AG04450 (cell line): ENCODE measurements at regions not wholly inside any gene's neighbourhood (a gene's known extent, or its start where the extent isn't known, plus 50 kb on each side); places are given as distances from the start of the nearest gene placed in this dataset.

Experiments used
- CTCF ChIA-PET: fragments of 300-600, 350-600 bp; formaldehyde crosslinking; extraction: SDS; loops from one replicate; lab custom pipeline; 2022; ENCODE audit warnings: antibody characterized with exemption, inconsistent platforms; lab: Charles Lee
- POLR2A ChIA-PET: fragments of 350-600 bp; formaldehyde crosslinking; extraction: SDS; loops from one replicate; lab custom pipeline; 2021; ENCODE audit warnings: antibody characterized with exemption, inconsistent platforms; lab: Yijun Ruan, JAX
- DNase-seq: peaks from one replicate; pipeline ENCODE4 v3.0.0-alpha.2; 2011; ENCODE audit warnings: low read depth, low spot score
- H3K27ac ChIP-seq: one replicate; pipeline ENCODE4 v1.5.1; 2012; ENCODE audit warnings: low read depth, low read length, control low read depth
- H3K27me3 ChIP-seq: one replicate; pipeline ENCODE4 v1.6.0; 2012; ENCODE audit warnings: low read length; ENCODE audit not compliant: control insufficient read depth, insufficient read depth
- H3K4me3 ChIP-seq: 2 replicates; pipeline ENCODE4 v1.5.1; 2011; ENCODE audit warnings: mild to moderate bottlenecking, low read depth, low read length, control low read depth
- H3K9me3 ChIP-seq: 2 replicates; pipeline ENCODE4 v1.5.1; 2012; ENCODE audit warnings: low read length; ENCODE audit not compliant: control insufficient read depth, insufficient read depth
- TF ChIP-seq, protein P1 (sequence below): IDR thresholded peaks from 2 replicates; pipeline ENCODE4 v1.5.1; 2011; ENCODE audit warnings: low read depth, low read length, control low read depth, inconsistent platforms

- H3K9me3 ChIP-seq = no peaks in the 10 kb centered on the region
- POLR2A ChIA-PET = interaction anchor here (1.4 kb wide), 1 partner anchor 20 kb away, joined by 4 read pairs; no protein-coding TSS in a partner anchor
- CTCF ChIA-PET = no interaction called here
- TF ChIP-seq, protein P1, sequence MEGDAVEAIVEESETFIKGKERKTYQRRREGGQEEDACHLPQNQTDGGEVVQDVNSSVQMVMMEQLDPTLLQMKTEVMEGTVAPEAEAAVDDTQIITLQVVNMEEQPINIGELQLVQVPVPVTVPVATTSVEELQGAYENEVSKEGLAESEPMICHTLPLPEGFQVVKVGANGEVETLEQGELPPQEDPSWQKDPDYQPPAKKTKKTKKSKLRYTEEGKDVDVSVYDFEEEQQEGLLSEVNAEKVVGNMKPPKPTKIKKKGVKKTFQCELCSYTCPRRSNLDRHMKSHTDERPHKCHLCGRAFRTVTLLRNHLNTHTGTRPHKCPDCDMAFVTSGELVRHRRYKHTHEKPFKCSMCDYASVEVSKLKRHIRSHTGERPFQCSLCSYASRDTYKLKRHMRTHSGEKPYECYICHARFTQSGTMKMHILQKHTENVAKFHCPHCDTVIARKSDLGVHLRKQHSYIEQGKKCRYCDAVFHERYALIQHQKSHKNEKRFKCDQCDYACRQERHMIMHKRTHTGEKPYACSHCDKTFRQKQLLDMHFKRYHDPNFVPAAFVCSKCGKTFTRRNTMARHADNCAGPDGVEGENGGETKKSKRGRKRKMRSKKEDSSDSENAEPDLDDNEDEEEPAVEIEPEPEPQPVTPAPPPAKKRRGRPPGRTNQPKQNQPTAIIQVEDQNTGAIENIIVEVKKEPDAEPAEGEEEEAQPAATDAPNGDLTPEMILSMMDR = no peak
- no peak overlapping the region for H3K27ac ChIP-seq
- DNase-seq = no peak
- H3K4me3 ChIP-seq = no peak overlapping the region
- no peaks in the 10 kb centered on the region for H3K27me3 ChIP-seq
Observed at GRCh38 chr5:143473481-143473880, 70.0 kb upstream of the NR3C1 start.

DNA sequence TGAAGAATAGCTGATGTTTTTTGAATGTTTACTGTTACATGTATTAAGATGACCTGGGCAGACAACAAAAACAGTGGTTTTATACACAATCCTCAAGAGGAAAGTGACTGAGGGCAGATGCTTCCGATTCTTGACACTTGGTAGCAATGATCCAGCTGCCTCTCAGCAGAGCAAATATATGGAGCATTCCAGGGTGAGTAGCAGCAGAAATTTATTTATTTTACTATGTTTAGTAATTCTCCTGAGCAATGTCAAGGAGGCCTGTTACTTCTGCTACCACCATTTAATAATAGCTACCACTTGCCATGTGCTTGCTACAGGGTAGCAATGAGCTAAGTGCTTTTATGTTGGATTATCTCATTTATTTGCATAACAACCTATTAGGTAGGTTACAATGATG, 69.1 kb upstream of the NR3C1 start:
- TF ChIP-seq, protein P1 = no peak
- peak; percentile 49 for DNase-seq
- H3K27ac ChIP-seq = no peak overlapping the region
- ChIA-PET CTCF (no interaction called here), POLR2A (interaction anchor here (1.0 to 1.5 kb wide), 4 partner anchors 21 to 68 kb away, joined by 3 to 10 read pairs (median 5); partner anchors contain the start of gene NR3C1)
- no peaks in the 10 kb centered on the region for H3K27me3 ChIP-seq
- no peaks in the 10 kb centered on the region for H3K9me3 ChIP-seq
- no peak overlapping the region for H3K4me3 ChIP-seq

DNA sequence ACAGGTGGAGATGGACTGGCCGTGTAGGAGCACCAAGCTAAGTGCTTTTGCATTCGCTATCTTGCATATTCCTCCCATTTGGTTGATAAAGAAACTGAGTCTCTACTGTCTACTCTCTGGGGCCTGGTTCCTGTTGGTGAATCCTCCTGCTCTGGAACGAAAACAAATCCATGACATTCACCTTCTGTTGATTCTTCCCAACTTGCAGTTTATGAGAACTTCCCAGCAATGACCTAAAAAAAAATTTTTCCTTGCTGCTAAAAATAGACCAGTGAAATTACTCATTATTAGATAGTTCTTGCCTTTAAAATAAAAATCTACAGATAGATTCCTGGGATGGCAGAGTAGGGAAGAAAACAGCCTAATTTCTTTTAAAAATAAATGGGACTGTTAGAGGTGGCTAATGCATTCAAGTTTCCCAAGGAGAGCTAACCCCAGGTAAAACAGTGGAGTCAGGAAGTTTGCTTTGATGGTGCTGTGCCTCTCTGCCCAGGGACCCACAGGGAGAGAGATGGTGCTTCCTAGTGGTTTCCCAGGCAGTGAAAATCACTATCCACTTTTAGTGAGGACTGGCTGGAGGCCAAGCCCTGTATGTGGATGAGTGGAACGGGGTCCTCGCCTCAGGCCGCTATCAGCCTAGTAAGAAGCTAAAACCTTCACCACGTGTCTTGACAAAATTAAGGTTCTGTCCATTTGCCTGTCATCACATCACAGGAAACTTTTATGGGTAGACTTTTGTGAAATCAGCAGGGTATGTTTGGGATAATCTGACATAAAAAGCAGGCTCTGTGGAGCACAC, 68.4 kb upstream of the NR3C1 start:
- ChIA-PET POLR2A (interaction anchor here (0.6 to 1.5 kb wide), 6 partner anchors 22 to 538 kb away, joined by 3 to 10 read pairs (median 4); partner anchors contain the start of gene NR3C1), CTCF (interaction anchor here (0.6 kb wide), 1 partner anchor 270 kb away, joined by 3 read pairs; no protein-coding TSS in a partner anchor)
- Histone ChIP-seq H3K4me3 (no peak overlapping the region), H3K27ac (peak overlapping the region; percentile 40), H3K9me3 (no peaks in the 10 kb centered on the region), H3K27me3 (no peaks in the 10 kb centered on the region)
- DNase-seq = no peak
- TF ChIP-seq, protein P1 = no peak

DNA sequence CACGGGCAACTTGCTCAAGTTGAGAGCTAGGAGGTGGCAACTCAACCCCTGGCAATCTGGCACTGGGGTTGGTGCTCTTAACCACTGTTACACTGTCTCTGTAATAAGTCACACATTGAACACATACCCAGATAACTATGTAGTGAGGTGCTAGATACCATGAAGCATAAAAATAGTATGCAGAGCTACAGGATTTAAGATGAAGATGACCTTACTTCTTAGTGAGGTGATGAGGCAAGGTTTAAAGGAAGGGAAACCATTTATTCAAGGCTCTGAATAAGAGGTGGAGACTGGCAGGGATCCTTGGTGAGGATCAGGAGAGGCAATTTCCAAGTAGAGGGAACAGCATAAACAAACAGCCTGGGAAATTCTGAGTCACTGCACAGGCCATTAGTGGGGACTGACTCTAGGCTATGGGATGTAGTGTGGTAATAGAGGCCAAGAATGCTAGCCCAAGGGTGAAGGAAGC, 67.6 kb upstream of the NR3C1 start:
- H3K9me3 ChIP-seq = no peaks in the 10 kb centered on the region
- H3K27me3 ChIP-seq = no peaks in the 10 kb centered on the region
- H3K27ac ChIP-seq = peak overlapping the region; percentile 40
- ChIA-PET CTCF (interaction anchor here (0.6 kb wide), 1 partner anchor 269 kb away, joined by 3 read pairs; no protein-coding TSS in a partner anchor), POLR2A (interaction anchor here (0.6 to 1.0 kb wide), 2 partner anchors 83 to 538 kb away, joined by 3 to 4 read pairs; no protein-coding TSS in a partner anchor)
- no peak overlapping the region for H3K4me3 ChIP-seq
- DNase-seq = peak; percentile 4
- TF ChIP-seq, protein P1 = no peak

DNA sequence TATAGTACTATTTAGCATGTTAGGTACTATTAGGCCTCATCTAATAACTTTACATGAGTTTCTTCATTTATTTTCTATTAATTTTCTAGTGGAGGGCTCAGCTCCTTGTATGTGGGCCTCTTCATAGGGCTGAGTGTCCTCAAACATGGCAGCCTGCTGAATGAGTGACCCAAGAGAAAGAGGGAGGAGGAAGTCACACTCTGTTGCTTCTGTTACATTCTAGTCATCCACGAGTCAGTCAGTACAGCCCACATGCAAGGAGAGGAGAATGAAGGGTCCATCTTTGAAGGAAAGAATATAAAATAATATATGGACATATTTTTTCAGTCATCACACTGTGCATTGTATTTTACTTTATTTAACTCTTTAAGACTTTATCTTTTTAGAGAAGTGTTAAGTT, 66.6 kb upstream of the NR3C1 start:
- ChIA-PET POLR2A (no interaction called here), CTCF (no interaction called here)
- no peak overlapping the region for H3K4me3 ChIP-seq
- no peak for DNase-seq
- H3K9me3 ChIP-seq = no peaks in the 10 kb centered on the region
- no peak overlapping the region for H3K27ac ChIP-seq
- TF ChIP-seq, protein P1 = no peak
- no peaks in the 10 kb centered on the region for H3K27me3 ChIP-seq
